ENCODE measurements at regions not wholly inside any gene's neighbourhood (a gene's known extent, or its start where the extent isn't known, plus 50 kb on each side); places are given as distances from the start of the nearest gene placed in this dataset.

GRCh38 chr1:47675721-47676120, 237.9 kb downstream of the FOXD2 start:
- Mint-ChIP-seq H3K4me3 (no peak overlapping the region), H3K27me3 (peaks cover 3% of the 10 kb centered on the region), H3K27ac (no peak overlapping the region), H3K4me1 (no peaks in the 10 kb centered on the region), H3K9me3 (ENCODE audit: insufficient read depth) (peaks cover 6% of the 10 kb centered on the region)
- DNase-seq = no peak
- WGBS (ENCODE audit: insufficient coverage) = 96% methylated on average over 11 of the region's 11 CpGs
- TF ChIP-seq CTCF (IDR thresholded peaks at IDR 0.05) (no peak), EZH2 (IDR thresholded peaks at IDR 0.05; ENCODE audit: borderline replicate concordance, insufficient read depth, low read depth, low read length, poor library complexity, severe bottlenecking) (no peak)
- Histone ChIP-seq H3K36me3 (replicated peaks in 1 of 2; ENCODE audit: control extremely low read depth in 1 of 2, control insufficient read depth in 1 of 2, extremely low read depth in 1 of 2, insufficient read depth in 2 of 2, low read length in 1 of 2) (no peaks in the 10 kb centered on the region), H3K27me3 (replicated peaks in 1 of 4; ENCODE audit: control extremely low read depth in 1 of 4, control insufficient read depth in 3 of 4, insufficient read depth in 4 of 4, low read length in 3 of 4) (peaks cover 0 to 2% (median 0%) of the 10 kb centered on the region in 4 experiments), H3K9me3 (ENCODE audit: control extremely low read depth in 1 of 3, control insufficient read depth in 2 of 3, insufficient read depth in 1 of 3, low read length in 2 of 3) (peaks cover 0 to 5% (median 4%) of the 10 kb centered on the region in 3 donors), H2AFZ (ENCODE audit: insufficient read depth, low read depth, low read length, poor library complexity, severe bottlenecking) (no peak overlapping the region), H4K20me1 (ENCODE audit: control insufficient read depth, insufficient read depth, low read length, poor library complexity, severe bottlenecking) (no peaks in the 10 kb centered on the region), H3K27ac (ENCODE audit: low read length in 2 of 2) (no peak overlapping the region), H3K4me3 (ENCODE audit: control extremely low read depth in 1 of 5, extremely low read depth in 1 of 5, insufficient read depth in 1 of 5, low read depth in 2 of 5, low read length in 4 of 5) (no peak overlapping the region), H3K4me2 (replicated peaks; ENCODE audit: low read depth, low read length, poor library complexity, severe bottlenecking) (no peak overlapping the region), H3K4me1 (ENCODE audit: control insufficient read depth in 2 of 2, insufficient read depth in 2 of 2, low read length in 2 of 2) (no peaks in the 10 kb centered on the region), H3K79me2 (ENCODE audit: control insufficient read depth, insufficient read depth, low read length) (no peaks in the 10 kb centered on the region), H3K9ac (ENCODE audit: low read length) (no peak overlapping the region)
- intact Hi-C loops (cut with micrococcal nuclease) = no loop called here
- ChIA-PET CTCF (no interaction called here), POLR2A (no interaction called here)
- ATAC-seq (ENCODE audit: low read depth) = no peak

- H3K9ac ChIP-seq (ENCODE audit: low read length) = no peak overlapping the region
- H3K27ac ChIP-seq (ENCODE audit: low read length in 2 of 2) = no peak overlapping the region
- H3K4me3 ChIP-seq (ENCODE audit: control extremely low read depth in 1 of 5, extremely low read depth in 1 of 5, insufficient read depth in 1 of 5, low read depth in 2 of 5, low read length in 4 of 5) = no peak overlapping the region
- H3K4me2 ChIP-seq (replicated peaks; ENCODE audit: low read depth, low read length, poor library complexity, severe bottlenecking) = no peak overlapping the region
- H3K36me3 ChIP-seq (replicated peaks in 1 of 2; ENCODE audit: control extremely low read depth in 1 of 2, control insufficient read depth in 1 of 2, extremely low read depth in 1 of 2, insufficient read depth in 2 of 2, low read length in 1 of 2) = no peaks in the 10 kb centered on the region
- Mint-ChIP-seq H3K4me1 (no peaks in the 10 kb centered on the region), H3K27ac (no peak overlapping the region), H3K4me3 (no peak overlapping the region), H3K27me3 (peaks cover 3% of the 10 kb centered on the region), H3K9me3 (ENCODE audit: insufficient read depth) (peaks cover 6% of the 10 kb centered on the region)
- CTCF ChIA-PET = no interaction called here
- 71% methylated on average over 14 of the region's 14 CpGs for WGBS (ENCODE audit: insufficient coverage)
- no peaks in the 10 kb centered on the region for H4K20me1 ChIP-seq (ENCODE audit: control insufficient read depth, insufficient read depth, low read length, poor library complexity, severe bottlenecking)
- no peak overlapping the region for H2AFZ ChIP-seq (ENCODE audit: insufficient read depth, low read depth, low read length, poor library complexity, severe bottlenecking)
- TF ChIP-seq EZH2 (IDR thresholded peaks at IDR 0.05; ENCODE audit: borderline replicate concordance, insufficient read depth, low read depth, low read length, poor library complexity, severe bottlenecking) (no peak), CTCF (IDR thresholded peaks at IDR 0.05) (no peak)
- intact Hi-C loops (cut with micrococcal nuclease) = no loop called here
- H3K9me3 ChIP-seq (ENCODE audit: control extremely low read depth in 1 of 3, control insufficient read depth in 2 of 3, insufficient read depth in 1 of 3, low read length in 2 of 3) = peaks cover 0 to 5% (median 4%) of the 10 kb centered on the region in 3 donors
- H3K27me3 ChIP-seq (replicated peaks in 1 of 4; ENCODE audit: control extremely low read depth in 1 of 4, control insufficient read depth in 3 of 4, insufficient read depth in 4 of 4, low read length in 3 of 4) = peaks cover 0 to 2% (median 0%) of the 10 kb centered on the region in 4 experiments
- POLR2A ChIA-PET = no interaction called here
- DNase-seq = no peak
- no peaks in the 10 kb centered on the region for H3K79me2 ChIP-seq (ENCODE audit: control insufficient read depth, insufficient read depth, low read length)
- no peak for ATAC-seq (ENCODE audit: low read depth)
- H3K4me1 ChIP-seq (ENCODE audit: control insufficient read depth in 2 of 2, insufficient read depth in 2 of 2, low read length in 2 of 2) = no peaks in the 10 kb centered on the region
These were observed 238.6 kb downstream of the FOXD2 start for GRCh38 chr1:47676311-47677054.

Measured in B cell (primary cell).